Ishikawa (cell line): ENCODE measurements at regions not wholly inside any gene's neighbourhood (a gene's known extent, or its start where the extent isn't known, plus 50 kb on each side); places are given as distances from the start of the nearest gene placed in this dataset.

Experiments
- CEBPB ChIP-seq: IDR thresholded peaks from 2 replicates; pipeline ENCODE4 v1.6.1; 2012
- CREB1 ChIP-seq: IDR thresholded peaks from 2 replicates; pipeline ENCODE4 v1.6.1; 2012; ENCODE audit warnings: low read depth
- EGR1 ChIP-seq: IDR thresholded peaks from 2 replicates; pipeline ENCODE4 v1.6.1; 2012
- EP300 ChIP-seq: IDR thresholded peaks from 2 replicates; pipeline ENCODE4 v1.6.1; 2012; ENCODE audit warnings: borderline replicate concordance
- FOXM1 ChIP-seq: IDR thresholded peaks from 2 replicates; pipeline ENCODE4 v1.6.1; 2012; ENCODE audit warnings: low read depth, borderline replicate concordance
- MAX ChIP-seq: IDR thresholded peaks from 2 replicates; pipeline ENCODE4 v1.6.1; 2012
- NFIC ChIP-seq: IDR thresholded peaks from 2 replicates; pipeline ENCODE4 v1.6.1; 2012
- RAD21 ChIP-seq: IDR thresholded peaks from 2 replicates; pipeline ENCODE4 v1.6.1; 2012; ENCODE audit warnings: low read depth
- REST ChIP-seq: IDR thresholded peaks from 2 replicates; pipeline ENCODE4 v1.6.1; 2012; ENCODE audit warnings: low read depth, mild to moderate bottlenecking
- TAF1 ChIP-seq: IDR thresholded peaks from 2 replicates; pipeline ENCODE4 v1.6.1; 2012; ENCODE audit warnings: low read depth, mild to moderate bottlenecking
- TCF12 ChIP-seq: IDR thresholded peaks from 2 replicates; pipeline ENCODE4 v1.6.1; 2012; ENCODE audit warnings: low read depth
- TEAD4 ChIP-seq: IDR thresholded peaks from 2 replicates; pipeline ENCODE4 v1.6.1; 2012
- USF1 ChIP-seq: IDR thresholded peaks from 2 replicates; pipeline ENCODE4 v1.6.1; 2012
- YY1 ChIP-seq: IDR thresholded peaks from 2 replicates; pipeline ENCODE4 v1.6.1; 2012; ENCODE audit warnings: low read depth
- ZBTB7A ChIP-seq: IDR thresholded peaks from 2 replicates; pipeline ENCODE4 v1.6.1; 2012; ENCODE audit warnings: low read depth

- TF ChIP-seq EP300 (no peak), TEAD4 (no peak), USF1 (no peak), REST (no peak), EGR1 (no peak), CREB1 (no peak), ZBTB7A (no peak), FOXM1 (no peak), MAX (no peak), NFIC (no peak), CEBPB (no peak), YY1 (no peak), TCF12 (no peak), TAF1 (no peak), RAD21 (no peak)
Measured at GRCh38 chr17:72434581-72434980, 313.8 kb downstream of the SOX9 start.

- no peak for TF ChIP-seq MAX
- no peak for TF ChIP-seq USF1
- no peak for TF ChIP-seq ZBTB7A
- no peak for TF ChIP-seq FOXM1
- TF ChIP-seq RAD21: no peak
- no peak for TF ChIP-seq EGR1
- no peak for TF ChIP-seq EP300
- TF ChIP-seq REST: no peak
- no peak for TF ChIP-seq TAF1
Measured at GRCh38 chr17:72434991-72435618, 314.3 kb downstream of the SOX9 start.

- TF ChIP-seq TEAD4: no peak
- TF ChIP-seq CREB1: no peak
- no peak for TF ChIP-seq YY1
- TF ChIP-seq TAF1: no peak
- no peak for TF ChIP-seq EGR1
- no peak for TF ChIP-seq FOXM1
- no peak for TF ChIP-seq TCF12
- TF ChIP-seq CEBPB: no peak
- no peak for TF ChIP-seq REST
- TF ChIP-seq ZBTB7A: no peak
- TF ChIP-seq EP300: no peak
- no peak for TF ChIP-seq USF1
- no peak for TF ChIP-seq NFIC
- no peak for TF ChIP-seq RAD21
- TF ChIP-seq MAX: no peak
Measured at GRCh38 chr17:72438783-72439182, 318.0 kb downstream of the SOX9 start.

GRCh38 chr17:72439893-72440502, 319.2 kb downstream of the SOX9 start:
- TF ChIP-seq CREB1: no peak
- no peak for TF ChIP-seq NFIC
- TF ChIP-seq ZBTB7A: no peak
- no peak for TF ChIP-seq REST
